Transverse colon (tissue), 3 donors: ENCODE measurements at regions not wholly inside any gene's neighbourhood (a gene's known extent, or its start where the extent isn't known, plus 50 kb on each side); places are given as distances from the start of the nearest gene placed in this dataset.

Experiments
- POLR2A ChIP-seq: fragments of 450-650 bp; IDR thresholded peaks from one replicate; pipeline ENCODE4 v1.6.1; 2016; ENCODE audit warnings: antibody characterized with exemption, mild to moderate bottlenecking, moderate library complexity
- TF ChIP-seq, protein P1 (sequence below), 5 experiments: fragments of 200-600 bp in 3 of 5; fragments of 450-650 bp in 2 of 5; sonication (generic) in 3 of 5; IDR thresholded peaks; 1 replicate in 2 of 5; 2 replicates in 3 of 5; pipeline ENCODE4 v1.5.1; 2016 to 2017; ENCODE audit warnings: antibody characterized with exemption in 5 of 5, inconsistent platforms in 3 of 5, mild to moderate bottlenecking in 2 of 5, moderate library complexity in 1 of 5

DNA sequence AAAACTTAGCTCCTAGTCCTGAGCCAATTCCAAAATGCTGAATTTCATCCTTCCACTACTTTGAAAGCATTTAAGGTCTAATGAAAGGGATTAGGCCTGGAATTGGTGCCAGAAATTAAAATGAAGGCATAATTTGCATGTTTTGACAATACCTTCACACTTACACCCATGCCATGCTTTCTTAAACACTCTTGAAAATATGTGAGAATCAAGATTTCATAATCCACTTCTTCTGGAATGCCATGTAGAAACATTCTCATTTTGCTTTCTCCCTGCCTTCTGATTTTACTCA lies 77.1 kb downstream of the ANKEF1 start:
- TF ChIP-seq, protein P1, sequence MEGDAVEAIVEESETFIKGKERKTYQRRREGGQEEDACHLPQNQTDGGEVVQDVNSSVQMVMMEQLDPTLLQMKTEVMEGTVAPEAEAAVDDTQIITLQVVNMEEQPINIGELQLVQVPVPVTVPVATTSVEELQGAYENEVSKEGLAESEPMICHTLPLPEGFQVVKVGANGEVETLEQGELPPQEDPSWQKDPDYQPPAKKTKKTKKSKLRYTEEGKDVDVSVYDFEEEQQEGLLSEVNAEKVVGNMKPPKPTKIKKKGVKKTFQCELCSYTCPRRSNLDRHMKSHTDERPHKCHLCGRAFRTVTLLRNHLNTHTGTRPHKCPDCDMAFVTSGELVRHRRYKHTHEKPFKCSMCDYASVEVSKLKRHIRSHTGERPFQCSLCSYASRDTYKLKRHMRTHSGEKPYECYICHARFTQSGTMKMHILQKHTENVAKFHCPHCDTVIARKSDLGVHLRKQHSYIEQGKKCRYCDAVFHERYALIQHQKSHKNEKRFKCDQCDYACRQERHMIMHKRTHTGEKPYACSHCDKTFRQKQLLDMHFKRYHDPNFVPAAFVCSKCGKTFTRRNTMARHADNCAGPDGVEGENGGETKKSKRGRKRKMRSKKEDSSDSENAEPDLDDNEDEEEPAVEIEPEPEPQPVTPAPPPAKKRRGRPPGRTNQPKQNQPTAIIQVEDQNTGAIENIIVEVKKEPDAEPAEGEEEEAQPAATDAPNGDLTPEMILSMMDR (IDR thresholded peaks at IDR 0.05) = no peak
- no peak for TF ChIP-seq POLR2A
